GM19023 (cell line): ENCODE measurements at regions not wholly inside any gene's neighbourhood (a gene's known extent, or its start where the extent isn't known, plus 50 kb on each side); places are given as distances from the start of the nearest gene placed in this dataset.
"Not testable (repeated sequence)": the region's sequence is repeated elsewhere in the genome, so short reads cannot be mapped to it uniquely, and the experiment has no call there.

Experiments used
- ATAC-seq: cut with Tn5 transposase; IDR thresholded peaks from one replicate; pipeline ENCODE4 v1.9.1; 2021; ENCODE audit warnings: mild to moderate bottlenecking, moderate library complexity; ENCODE audit not compliant: unreplicated experiment

DNA sequence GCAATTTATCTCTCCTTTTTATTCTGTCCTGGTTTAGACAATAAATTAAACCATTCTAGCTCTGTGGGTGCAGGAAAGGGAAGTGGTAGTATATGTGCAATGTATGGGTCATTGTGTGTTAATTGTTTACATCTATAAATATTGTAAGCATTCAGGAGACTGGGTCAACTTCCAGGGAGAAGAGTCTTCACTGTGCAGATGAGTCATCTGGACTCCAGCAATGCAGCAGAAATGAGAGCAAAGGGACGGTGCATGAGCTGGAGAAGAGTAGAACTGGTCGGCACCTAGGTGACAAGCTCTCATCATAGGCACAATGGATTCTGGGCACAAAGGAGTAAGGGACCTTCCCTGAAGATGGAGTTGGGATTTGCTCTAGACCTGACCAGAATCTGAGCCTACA lies 211.1 kb upstream of the DAAM1 start:
- ATAC-seq = no peak

DNA sequence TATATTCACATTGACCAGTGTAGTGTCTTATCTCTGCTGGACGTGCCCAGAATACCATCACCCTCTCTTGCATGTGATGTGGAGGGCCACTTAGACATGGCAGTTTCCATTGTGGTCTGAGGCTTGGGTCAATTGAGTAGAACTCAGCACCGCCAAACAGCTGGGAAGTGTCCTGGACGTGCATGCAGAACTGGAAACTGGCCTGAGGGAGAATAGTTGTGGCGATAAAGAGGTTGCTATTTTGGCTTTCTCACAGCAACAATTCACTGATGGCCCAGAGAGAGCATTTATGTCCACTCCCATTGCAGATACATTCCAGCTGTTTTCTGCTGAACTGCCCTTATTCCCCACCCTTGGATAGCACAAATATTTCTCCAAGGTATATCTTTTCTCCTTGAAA lies 210.1 kb upstream of the DAAM1 start:
- no peak for ATAC-seq

DNA sequence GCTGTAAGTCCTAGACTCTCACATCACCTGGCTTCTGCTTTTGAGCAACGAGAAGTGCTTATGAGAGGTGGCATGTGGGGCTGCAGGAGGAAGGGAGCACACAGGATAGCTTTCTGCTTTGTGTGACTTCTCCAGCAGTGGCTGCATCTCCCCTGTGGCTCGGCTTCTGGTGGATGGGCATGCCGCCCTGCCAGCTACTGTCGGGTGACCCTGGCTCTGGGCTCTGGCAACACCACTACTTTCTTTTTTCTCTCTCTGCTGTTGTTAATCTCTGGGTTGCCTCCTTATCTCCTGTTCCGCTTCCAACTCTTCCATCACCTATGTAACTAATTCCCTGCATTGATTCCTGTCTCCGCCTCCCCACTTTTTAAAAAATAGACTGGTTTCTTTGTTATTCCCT lies 209.1 kb upstream of the DAAM1 start:
- ATAC-seq = no peak

DNA sequence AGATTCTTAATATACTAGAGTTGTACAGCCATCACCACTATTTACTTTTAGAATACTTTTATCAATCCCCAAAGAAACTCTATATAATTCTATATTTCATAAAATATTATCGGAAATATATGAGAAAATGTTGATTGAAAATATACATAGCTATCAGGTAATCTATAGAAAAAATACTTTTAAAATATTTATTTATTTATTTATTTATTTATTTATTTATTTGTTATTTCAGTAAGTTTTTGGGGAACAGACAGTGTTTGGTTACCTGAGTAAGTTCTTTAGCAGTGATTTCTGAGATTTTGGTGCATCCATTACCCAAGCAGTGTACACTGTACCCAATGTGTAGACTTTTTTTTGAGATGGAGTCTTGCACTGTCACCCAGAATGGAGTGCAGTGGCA lies 206.6 kb upstream of the DAAM1 start:
- ATAC-seq = no peak

DNA sequence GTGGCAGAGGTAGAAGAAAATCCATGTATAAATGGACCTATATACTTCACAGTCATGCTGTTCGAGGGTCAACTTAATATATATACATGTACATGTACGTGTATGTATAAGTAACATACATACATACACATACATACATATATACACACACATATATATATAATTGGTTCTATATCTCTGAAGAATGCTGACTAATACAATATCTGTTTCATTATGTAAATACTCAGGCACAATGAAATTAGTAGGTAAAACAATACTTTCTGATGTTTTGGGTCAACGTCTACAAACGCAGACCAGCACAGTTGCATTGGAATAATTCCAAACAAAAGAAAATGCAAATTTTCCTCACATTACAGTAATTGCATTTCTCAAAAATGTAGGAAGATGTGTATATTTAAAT lies 202.7 kb upstream of the DAAM1 start:
- ATAC-seq = no peak

- ATAC-seq = no peak
Measured at GRCh38 chr14:58987591-58987990, 200.9 kb upstream of the DAAM1 start.

DNA sequence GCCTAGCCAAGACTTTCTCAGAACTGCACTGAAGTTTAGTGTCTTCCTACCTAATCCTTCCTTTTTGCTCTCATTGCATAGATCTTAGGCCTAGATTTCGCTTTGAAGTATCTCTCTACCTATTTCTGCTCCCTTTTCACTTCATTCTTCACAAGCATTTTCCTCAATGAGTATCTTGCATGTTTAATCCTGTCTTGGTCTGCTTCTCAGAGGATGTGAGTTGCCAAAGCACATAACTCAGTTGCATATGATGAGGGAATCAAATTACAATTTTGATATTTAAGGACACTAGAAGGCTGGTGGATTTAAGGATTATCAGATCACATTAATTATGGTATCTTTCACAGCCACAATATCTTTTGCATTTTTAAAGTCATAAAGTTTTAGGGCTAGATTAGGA lies 195.5 kb upstream of the DAAM1 start:
- no peak for ATAC-seq

DNA sequence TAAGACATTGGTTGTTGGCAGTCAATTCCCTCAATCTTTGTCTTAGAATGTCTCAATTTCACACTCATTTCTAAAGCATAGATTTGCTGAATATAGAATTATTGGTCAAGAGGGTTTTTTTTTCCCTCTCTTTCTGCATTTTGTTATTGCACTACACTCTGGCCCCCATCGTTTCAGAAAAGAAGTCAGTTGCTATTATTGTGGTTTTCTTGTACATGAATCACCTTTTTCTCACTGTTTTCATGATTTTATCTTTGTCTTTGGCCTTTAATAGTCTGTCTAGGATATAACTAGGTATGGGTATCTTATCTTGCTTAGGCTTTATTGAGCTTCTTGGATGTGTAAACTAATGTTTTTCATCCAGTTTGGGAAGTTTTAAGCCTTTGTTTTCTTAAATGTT lies 194.3 kb upstream of the DAAM1 start:
- no peak for ATAC-seq

GRCh38 chr14:59004012-59004411 lies 184.5 kb upstream of the DAAM1 start:
- ATAC-seq = no peak

DNA sequence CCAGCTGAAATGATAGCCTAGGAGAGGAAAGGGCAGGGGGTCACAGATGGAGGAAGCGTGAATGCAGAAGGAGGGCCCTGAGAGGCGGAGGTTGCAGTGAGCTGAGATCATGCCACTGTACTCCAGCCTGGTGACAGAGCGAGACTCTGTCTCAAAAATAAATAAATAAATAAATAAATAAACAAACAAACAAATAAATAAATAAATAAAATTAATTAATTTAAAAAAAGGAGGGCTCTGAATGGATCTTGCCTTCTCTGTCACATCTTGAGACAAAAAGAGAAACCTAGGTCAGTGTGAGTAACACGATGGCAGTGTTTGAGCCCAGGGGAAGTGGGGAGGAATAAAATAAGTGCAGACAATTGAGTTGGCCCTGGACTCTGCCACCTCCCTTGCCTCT lies 182.3 kb upstream of the DAAM1 start:
- not testable (repeated sequence) for ATAC-seq

DNA sequence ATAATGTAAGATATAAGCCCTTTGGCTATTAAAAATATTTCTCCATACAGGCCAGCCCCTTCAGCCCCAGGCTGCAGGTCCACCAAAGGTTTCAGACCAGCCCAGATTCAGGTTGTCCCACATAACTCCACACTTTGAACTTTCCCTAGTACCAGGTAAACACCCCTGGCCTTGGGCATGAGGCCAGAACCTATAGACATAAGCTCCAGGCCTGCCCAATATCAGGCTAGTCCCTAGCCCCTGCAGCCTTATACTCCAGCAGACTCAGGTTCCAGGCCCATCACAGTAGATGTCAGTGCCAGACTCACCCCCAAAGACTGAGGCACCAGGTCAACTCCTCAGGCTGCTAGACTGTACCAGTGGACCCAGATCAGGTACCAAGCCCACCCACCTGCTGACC lies 178.5 kb upstream of the DAAM1 start:
- ATAC-seq = no peak

- no peak for ATAC-seq
Measured at GRCh38 chr14:59013672-59014298, 174.7 kb upstream of the DAAM1 start.

DNA sequence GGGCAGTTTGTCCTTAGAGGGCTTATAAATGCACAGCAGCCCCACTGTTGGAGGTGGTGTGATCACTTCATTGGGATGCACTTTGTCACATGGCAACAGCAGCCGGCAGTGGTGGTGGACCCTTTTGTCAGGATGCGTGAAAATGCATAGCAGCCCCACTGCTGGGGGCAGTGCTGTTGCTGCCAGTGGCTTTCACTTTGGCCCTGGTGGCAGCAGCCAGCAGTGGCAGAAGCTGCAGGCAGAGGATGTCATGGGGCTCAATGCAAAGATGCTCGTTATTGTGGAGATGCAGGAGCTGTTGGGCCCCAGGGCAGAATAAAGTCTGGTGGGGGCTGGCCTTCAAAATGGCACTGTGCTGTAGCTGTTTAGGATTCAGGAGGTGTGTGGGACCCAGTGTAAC lies 173.0 kb upstream of the DAAM1 start:
- ATAC-seq = no peak

- no peak for ATAC-seq
Measured at GRCh38 chr14:59017285-59017965, 171.0 kb upstream of the DAAM1 start.

DNA sequence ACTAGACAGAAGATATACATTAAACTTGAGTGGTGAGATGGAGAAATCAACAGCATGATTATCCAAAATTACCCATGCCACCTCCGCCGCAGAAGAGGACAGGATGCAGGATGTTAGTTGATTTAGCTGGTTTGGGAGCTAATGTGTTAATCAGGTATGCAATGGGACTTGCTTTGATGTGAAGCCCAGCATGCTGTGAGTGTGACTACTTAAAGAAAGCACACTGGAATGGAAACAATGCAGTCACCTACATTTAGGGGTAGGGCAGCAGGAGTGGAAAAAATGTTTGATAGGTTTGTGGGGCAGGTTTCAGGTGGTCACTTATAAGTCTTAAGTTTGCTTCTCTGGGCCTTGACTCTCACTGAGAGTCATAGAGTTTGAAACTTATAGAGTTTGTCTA lies 170.0 kb upstream of the DAAM1 start:
- no peak for ATAC-seq

GRCh38 chr14:59018978-59019377 lies 169.5 kb upstream of the DAAM1 start:
- ATAC-seq = no peak

DNA sequence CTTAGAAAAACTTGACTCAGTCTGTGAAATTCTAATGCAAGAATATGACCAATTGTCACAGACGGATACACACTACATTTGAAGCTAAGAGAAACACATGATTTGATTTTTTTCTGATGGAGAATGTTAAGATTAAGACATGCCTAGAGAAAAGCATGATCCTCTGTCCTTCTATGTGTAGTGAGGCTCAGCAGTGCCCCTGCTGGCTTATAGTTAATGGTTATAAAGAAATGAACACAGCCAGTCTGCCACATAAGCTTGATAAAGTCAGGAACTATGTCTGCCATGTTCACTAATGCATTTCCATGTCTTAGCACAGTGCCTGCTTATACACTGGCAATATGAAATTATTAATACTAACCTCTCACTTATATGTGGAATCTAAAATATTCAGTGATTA lies 168.1 kb upstream of the DAAM1 start:
- ATAC-seq = no peak

DNA sequence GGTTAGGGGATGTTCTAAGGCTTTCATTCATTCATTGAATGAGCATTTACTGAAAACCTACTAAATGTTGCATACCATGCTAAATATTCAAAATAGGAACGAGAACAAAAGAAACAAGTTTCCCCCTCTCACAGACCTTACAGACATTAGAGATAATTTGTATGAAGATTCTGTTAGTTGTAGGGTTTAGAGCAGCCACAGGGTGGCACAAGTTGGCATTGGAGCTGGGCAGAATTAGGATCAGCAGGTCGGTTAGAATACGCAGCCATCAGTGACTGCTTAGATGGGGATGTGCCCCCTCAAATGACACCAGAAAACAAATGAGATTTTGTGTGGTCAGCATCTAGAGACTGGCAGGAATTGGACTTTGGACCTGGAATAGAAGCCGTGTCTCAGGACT lies 166.3 kb upstream of the DAAM1 start:
- ATAC-seq = no peak

- no peak for ATAC-seq
Measured at GRCh38 chr14:59026081-59026480, 162.4 kb upstream of the DAAM1 start.

DNA sequence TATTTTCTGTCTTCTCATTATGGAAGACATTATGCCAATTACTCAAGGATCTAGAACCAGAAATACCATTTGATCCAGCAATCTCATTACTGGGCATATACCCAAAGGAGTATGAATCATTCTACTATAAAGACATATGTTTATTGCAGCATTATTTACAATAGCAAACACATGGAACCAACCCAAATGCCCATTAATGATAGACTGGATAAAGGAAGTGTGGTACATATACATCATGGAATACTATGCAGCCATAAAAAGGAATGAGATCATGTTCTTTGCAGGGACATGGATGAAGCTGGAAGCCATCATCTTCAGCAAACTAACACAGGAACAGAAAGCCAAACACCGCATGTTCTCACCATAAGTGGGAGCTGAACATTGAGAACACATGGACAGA lies 161.8 kb upstream of the DAAM1 start:
- ATAC-seq = not testable (repeated sequence)

DNA sequence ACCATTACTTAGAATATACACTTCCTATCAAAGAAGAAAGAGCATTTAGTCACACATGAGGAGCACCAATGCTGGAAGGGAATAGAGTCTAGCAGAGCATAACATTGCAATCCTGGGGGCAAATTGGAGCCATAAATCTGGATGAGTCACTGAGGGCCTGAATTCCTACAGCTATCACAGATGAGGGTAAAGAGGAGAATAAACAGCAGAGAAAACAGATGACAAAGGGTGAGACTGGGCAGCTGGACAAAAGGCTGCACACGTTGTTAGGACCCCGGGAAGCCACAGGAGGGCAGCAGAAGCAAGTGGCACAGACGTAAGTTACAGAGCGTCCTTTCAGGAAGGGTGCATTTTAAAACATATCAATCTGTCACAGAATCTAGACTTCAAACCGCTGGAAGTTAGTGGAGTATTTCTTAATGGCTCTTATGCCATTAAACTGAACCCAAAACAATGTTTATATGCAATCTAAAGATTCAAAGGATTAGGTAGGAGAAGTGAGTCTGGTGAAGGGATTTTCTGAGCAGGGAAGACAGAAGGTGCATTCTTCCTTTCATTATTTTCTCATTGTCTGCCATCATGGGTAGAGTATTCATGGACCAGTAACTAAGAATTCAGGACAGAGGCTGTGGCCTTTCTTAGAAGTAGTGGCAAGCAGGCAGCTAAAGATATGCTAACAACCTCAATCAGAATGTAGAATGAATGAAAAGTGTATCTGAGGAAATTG lies 159.8 kb upstream of the DAAM1 start:
- peak; percentile 80 for ATAC-seq

GRCh38 chr14:59032826-59033225 lies 155.6 kb upstream of the DAAM1 start:
- no peak for ATAC-seq
